OCI-LY3 (cell line): ENCODE measurements at regions not wholly inside any gene's neighbourhood (a gene's known extent, or its start where the extent isn't known, plus 50 kb on each side); places are given as distances from the start of the nearest gene placed in this dataset.

Experiments used
- H2AFZ ChIP-seq: fragments of 200-600, 300-600 bp; shearing (Covaris generic); 2 replicates; pipeline ENCODE4 v1.6.0; 2014; ENCODE audit warnings: antibody characterized with exemption, low read depth, low read length
- H3K27ac ChIP-seq: fragments of 200-600, 300-600 bp; sonication (generic); 2 replicates; pipeline ENCODE4 v1.5.1; 2014; ENCODE audit warnings: mild to moderate bottlenecking, low read length, moderate library complexity, mixed read lengths
- H3K27me3 ChIP-seq: fragments of 200-600, 300-600 bp; sonication (generic); 2 replicates; pipeline ENCODE4 v1.6.1; 2014; ENCODE audit warnings: low read depth, low read length, mixed read lengths
- H3K36me3 ChIP-seq: fragments of 200-600, 300-600 bp; sonication (generic); replicated peaks from 2 replicates; pipeline ENCODE3; 2014; ENCODE audit warnings: low read depth, low read length, mixed read lengths
- H3K4me1 ChIP-seq: fragments of 300-600, 200-600 bp; sonication (generic); 2 replicates; pipeline ENCODE4 v1.6.1; 2014; ENCODE audit warnings: low read length, mixed read lengths
- H3K4me2 ChIP-seq: fragments of 200-600, 300-600 bp; sonication (generic); 2 replicates; pipeline ENCODE4 v1.6.1; 2014; ENCODE audit warnings: low read length, mixed read lengths
- H3K4me3 ChIP-seq: fragments of 300-600, 200-600 bp; sonication (generic); 2 replicates; pipeline ENCODE4 v1.5.1; 2014; ENCODE audit warnings: antibody characterized with exemption, mild to moderate bottlenecking, low read length, moderate library complexity
- H3K79me2 ChIP-seq: fragments of 300-600, 200-600 bp; shearing (Covaris generic); 2 replicates; pipeline ENCODE4 v1.6.1; 2014; ENCODE audit warnings: mild to moderate bottlenecking, low read length, mixed read lengths
- H3K9ac ChIP-seq: fragments of 300-600, 200-600 bp; shearing (Covaris generic); 2 replicates; pipeline ENCODE4 v1.6.0; 2014; ENCODE audit warnings: mild to moderate bottlenecking, low read length, moderate library complexity
- H3K9me3 ChIP-seq: fragments of 200-600, 300-600 bp; shearing (Covaris generic); 2 replicates; pipeline ENCODE4 v1.6.1; 2014; ENCODE audit warnings: low read length, mixed read lengths; ENCODE audit not compliant: insufficient read depth
- H4K20me1 ChIP-seq: fragments of 200-600, 300-600 bp; sonication (generic); 2 replicates; pipeline ENCODE4 v1.6.1; 2016; ENCODE audit warnings: low read length, mixed read lengths; ENCODE audit not compliant: insufficient read depth
- EZH2phosphoT487 ChIP-seq: fragments of 200-600 bp; shearing (Covaris generic); IDR thresholded peaks from 2 replicates; pipeline ENCODE4 v1.6.1; 2018; ENCODE audit warnings: antibody characterized with exemption, mixed run types, low read depth
- TF ChIP-seq, protein P1 (sequence below): fragments of 200-600, 300-600 bp; sonication (generic); IDR thresholded peaks from 2 replicates; pipeline ENCODE4 v1.5.1; 2014; ENCODE audit warnings: antibody characterized with exemption, low read length, low read depth

DNA sequence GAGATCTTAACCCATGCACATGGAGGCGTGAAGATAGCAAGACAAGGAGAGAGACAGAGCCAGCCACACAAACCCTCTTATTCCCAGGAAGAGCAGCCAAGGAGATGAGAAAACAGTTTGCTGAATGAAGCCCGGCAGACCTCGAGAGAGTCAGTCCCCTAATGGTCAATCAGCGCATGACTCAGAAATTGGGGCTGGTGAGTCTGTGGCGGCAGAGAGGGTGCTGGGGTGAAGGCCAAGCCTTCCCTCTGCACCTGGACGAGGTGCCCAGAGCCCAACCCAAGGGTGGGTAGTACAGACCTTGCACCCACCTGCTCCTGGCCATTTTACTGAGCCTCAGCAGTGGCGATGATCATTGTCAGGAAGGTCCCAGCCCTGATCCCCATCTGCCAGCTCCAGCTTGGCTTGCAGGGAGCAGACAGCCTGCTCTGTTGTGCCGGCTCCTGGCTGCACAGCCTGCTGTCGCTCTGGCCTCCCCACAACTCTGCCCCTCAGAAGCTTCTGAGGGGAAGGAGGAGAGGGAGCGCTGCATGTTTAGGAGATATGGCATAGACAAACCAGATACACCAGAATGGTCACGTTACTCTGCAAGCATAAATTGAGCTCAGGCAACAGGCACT is 256.6 kb downstream of the RPS24 start:
- H4K20me1 ChIP-seq = no peaks in the 10 kb centered on the region
- H3K4me3 ChIP-seq = no peak overlapping the region
- no peak overlapping the region for H3K9ac ChIP-seq
- H2AFZ ChIP-seq = no peak overlapping the region
- peaks cover 4% of the 10 kb centered on the region for H3K4me1 ChIP-seq
- H3K27ac ChIP-seq = no peak overlapping the region
- no peaks in the 10 kb centered on the region for H3K79me2 ChIP-seq
- no peaks in the 10 kb centered on the region for H3K27me3 ChIP-seq
- no peak for TF ChIP-seq EZH2phosphoT487
- TF ChIP-seq, protein P1, sequence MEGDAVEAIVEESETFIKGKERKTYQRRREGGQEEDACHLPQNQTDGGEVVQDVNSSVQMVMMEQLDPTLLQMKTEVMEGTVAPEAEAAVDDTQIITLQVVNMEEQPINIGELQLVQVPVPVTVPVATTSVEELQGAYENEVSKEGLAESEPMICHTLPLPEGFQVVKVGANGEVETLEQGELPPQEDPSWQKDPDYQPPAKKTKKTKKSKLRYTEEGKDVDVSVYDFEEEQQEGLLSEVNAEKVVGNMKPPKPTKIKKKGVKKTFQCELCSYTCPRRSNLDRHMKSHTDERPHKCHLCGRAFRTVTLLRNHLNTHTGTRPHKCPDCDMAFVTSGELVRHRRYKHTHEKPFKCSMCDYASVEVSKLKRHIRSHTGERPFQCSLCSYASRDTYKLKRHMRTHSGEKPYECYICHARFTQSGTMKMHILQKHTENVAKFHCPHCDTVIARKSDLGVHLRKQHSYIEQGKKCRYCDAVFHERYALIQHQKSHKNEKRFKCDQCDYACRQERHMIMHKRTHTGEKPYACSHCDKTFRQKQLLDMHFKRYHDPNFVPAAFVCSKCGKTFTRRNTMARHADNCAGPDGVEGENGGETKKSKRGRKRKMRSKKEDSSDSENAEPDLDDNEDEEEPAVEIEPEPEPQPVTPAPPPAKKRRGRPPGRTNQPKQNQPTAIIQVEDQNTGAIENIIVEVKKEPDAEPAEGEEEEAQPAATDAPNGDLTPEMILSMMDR = no peak
- H3K9me3 ChIP-seq = no peaks in the 10 kb centered on the region
- H3K4me2 ChIP-seq = no peak overlapping the region
- H3K36me3 ChIP-seq = no peaks in the 10 kb centered on the region

DNA sequence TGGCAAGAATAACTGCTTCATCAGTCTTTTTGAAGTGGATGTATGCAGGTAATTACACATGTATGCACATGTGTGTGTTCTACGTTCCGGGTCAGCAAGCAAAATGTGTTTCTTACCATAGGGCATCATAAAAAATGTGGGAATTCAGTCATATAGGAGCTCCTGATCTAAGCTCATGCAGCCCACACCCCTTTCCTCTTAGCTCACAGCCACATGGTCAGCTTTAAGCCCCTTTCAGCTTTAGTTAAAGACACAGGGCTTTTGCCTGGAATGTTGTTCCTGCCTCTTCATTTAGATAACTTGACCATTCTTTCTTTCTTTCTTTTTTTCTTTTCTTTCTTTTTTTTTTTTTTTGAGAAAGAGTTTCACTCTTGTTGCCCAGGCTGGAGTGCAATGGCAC is 258.1 kb downstream of the RPS24 start:
- H3K79me2 ChIP-seq = no peaks in the 10 kb centered on the region
- H3K4me3 ChIP-seq = no peak overlapping the region

DNA sequence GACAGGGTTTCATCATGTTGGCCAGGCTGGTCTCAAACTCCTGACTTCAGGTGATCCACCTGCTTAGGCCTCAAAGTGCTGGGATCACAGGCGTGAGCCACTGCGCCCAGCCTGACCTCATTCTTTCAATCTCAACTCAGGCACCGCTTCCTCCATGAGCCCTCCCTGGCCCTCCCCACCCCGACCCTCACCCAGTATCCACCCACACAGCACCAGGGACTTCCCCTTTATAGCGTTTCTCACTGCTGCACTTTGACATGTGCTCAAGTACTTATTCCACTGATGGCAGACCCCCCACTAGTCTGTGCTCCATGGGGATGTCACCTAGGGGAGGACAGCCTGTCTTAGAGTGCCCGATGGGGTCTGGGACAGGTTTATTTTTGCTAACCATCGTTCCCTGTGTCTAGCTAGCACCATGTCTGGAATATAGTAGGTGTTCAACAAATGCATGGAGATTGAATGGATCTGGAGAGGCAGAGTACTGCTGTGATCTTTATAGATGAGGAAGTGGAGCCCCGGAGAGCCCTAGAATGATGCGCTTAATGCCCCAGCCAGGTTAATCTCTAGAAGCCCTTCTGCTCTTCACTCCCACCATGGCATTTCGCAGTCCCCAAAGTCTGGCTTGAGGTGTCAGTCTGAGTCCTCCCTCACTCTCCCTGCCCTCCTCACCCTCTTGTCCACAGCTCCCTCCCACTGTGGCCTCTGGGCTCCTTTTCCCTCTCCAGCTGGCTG is 258.8 kb downstream of the RPS24 start:
- Histone ChIP-seq H3K27ac (no peak overlapping the region), H3K79me2 (no peaks in the 10 kb centered on the region), H3K9ac (no peak overlapping the region), H3K4me2 (no peak overlapping the region), H4K20me1 (no peaks in the 10 kb centered on the region), H3K36me3 (no peaks in the 10 kb centered on the region), H3K4me3 (no peak overlapping the region), H3K4me1 (peaks cover 17% of the 10 kb centered on the region), H3K27me3 (no peaks in the 10 kb centered on the region), H3K9me3 (no peaks in the 10 kb centered on the region), H2AFZ (no peak overlapping the region)
- TF ChIP-seq, protein P1 = no peak
- TF ChIP-seq EZH2phosphoT487 = no peak

More for the DNA sequence above, 258.1 kb downstream of the RPS24 start:
- Histone ChIP-seq H3K9me3 (no peaks in the 10 kb centered on the region), H3K36me3 (no peaks in the 10 kb centered on the region), H3K27me3 (no peaks in the 10 kb centered on the region), H2AFZ (no peak overlapping the region), H4K20me1 (no peaks in the 10 kb centered on the region), H3K27ac (no peak overlapping the region), H3K4me1 (peaks cover 11% of the 10 kb centered on the region), H3K4me2 (no peak overlapping the region), H3K9ac (no peak overlapping the region)
- TF ChIP-seq, protein P1 = no peak
- no peak for TF ChIP-seq EZH2phosphoT487

DNA sequence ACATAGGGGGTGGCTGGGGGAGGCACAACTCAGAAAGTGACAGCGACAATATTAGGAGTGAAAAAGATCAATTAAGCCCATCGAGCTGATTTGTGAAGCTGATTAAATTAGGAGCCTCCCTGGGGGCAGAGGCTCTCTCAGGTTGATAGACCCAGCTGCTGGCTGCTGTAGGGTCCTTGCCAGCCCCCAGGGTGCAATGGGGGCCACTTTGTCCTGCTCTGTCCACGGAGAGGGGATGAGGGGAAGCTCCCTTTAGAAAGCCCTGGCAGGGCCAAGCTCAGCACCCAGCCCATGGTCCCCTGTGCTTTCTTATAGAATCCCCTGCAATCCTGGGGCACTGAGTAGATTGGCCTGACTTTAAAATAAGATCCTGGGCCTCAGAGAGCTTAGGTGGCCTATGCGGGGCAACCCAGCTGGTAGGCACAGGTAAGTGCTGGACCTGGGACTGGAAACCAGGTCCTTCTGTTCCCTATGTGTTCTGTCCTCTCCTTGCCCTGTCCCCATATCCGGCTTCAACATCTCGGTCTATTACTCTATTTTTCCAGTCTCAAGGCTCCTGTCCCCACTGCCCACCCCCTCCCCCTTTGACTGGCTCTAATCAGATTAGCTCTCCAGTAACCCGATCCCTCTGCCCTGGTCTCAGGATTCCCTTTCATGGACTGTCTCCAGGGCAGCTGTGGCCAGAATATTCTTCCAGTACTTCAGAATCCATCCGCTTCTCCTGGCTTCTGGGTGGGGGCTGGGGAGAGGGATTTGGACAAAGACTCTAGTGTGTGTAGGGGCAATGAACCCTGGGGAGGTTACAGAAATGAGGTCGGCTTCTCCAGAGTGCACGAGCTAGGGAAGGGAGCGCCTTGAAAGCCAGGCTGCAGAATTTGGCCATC is 259.6 kb downstream of the RPS24 start:
- TF ChIP-seq, protein P1 = no peak
- no peak for TF ChIP-seq EZH2phosphoT487
- Histone ChIP-seq H3K9ac (no peak overlapping the region), H2AFZ (no peak overlapping the region), H3K27me3 (no peaks in the 10 kb centered on the region), H3K4me3 (no peak overlapping the region), H3K79me2 (no peaks in the 10 kb centered on the region), H3K27ac (no peak overlapping the region), H4K20me1 (no peaks in the 10 kb centered on the region), H3K9me3 (no peaks in the 10 kb centered on the region), H3K4me1 (peaks cover 25% of the 10 kb centered on the region), H3K36me3 (no peaks in the 10 kb centered on the region), H3K4me2 (no peak overlapping the region)
